Fibroblast of skin of right biceps (primary cell): ENCODE measurements at regions not wholly inside any gene's neighbourhood (a gene's known extent, or its start where the extent isn't known, plus 50 kb on each side); places are given as distances from the start of the nearest gene placed in this dataset.
"Not testable (repeated sequence)": the region's sequence is repeated elsewhere in the genome, so short reads cannot be mapped to it uniquely, and the experiment has no call there.

ENCODE experiments used
- DNase-seq: peaks from one replicate; pipeline ENCODE4 v3.0.0-alpha.2; 2013

GRCh38 chr20:50329981-50330503, 139.4 kb downstream of the CEBPB start:
- DNase-seq: no peak

- no peak for DNase-seq
These were observed 140.1 kb downstream of the CEBPB start for GRCh38 chr20:50330504-50331313.

GRCh38 chr20:50331469-50332363, 141.1 kb downstream of the CEBPB start:
- DNase-seq: no peak

GRCh38 chr20:50332491-50332980, 141.9 kb downstream of the CEBPB start:
- no peak for DNase-seq

- DNase-seq: no peak
These were observed 142.6 kb downstream of the CEBPB start for GRCh38 chr20:50333131-50333670.

- DNase-seq: peak; percentile 93
These were observed 143.2 kb downstream of the CEBPB start for GRCh38 chr20:50333812-50334211.

- not testable (repeated sequence) for DNase-seq
These were observed 143.9 kb downstream of the CEBPB start for GRCh38 chr20:50334512-50334911.

- peak; percentile 52 for DNase-seq
These were observed 144.5 kb downstream of the CEBPB start for GRCh38 chr20:50335105-50335504.

- no peak for DNase-seq
These were observed 145.2 kb downstream of the CEBPB start for GRCh38 chr20:50335866-50336265.

- DNase-seq: peak; percentile 71
These were observed 146.0 kb downstream of the CEBPB start for GRCh38 chr20:50336661-50337060.

GRCh38 chr20:50337521-50338466, 147.2 kb downstream of the CEBPB start:
- no peak for DNase-seq

- peak; percentile 56 for DNase-seq
These were observed 148.1 kb downstream of the CEBPB start for GRCh38 chr20:50338479-50339391.

GRCh38 chr20:50339466-50339901, 148.9 kb downstream of the CEBPB start:
- DNase-seq: peak; percentile 86

- DNase-seq: no peak
These were observed 149.9 kb downstream of the CEBPB start for GRCh38 chr20:50340541-50340940.

GRCh38 chr20:50341050-50341449, 150.4 kb downstream of the CEBPB start:
- no peak for DNase-seq

GRCh38 chr20:50341880-50342637, 151.4 kb downstream of the CEBPB start:
- DNase-seq: no peak

GRCh38 chr20:50342638-50343102, 152.0 kb downstream of the CEBPB start:
- no peak for DNase-seq

GRCh38 chr20:50343125-50343489, 152.5 kb downstream of the CEBPB start:
- DNase-seq: no peak

- no peak for DNase-seq
These were observed 153.0 kb downstream of the CEBPB start for GRCh38 chr20:50343490-50344179.
